GM12878 (cell line): ENCODE measurements at regions not wholly inside any gene's neighbourhood (a gene's known extent, or its start where the extent isn't known, plus 50 kb on each side); places are given as distances from the start of the nearest gene placed in this dataset.

ENCODE experiments used
- ATAC-seq: fragments of 200-7000 bp; cut with Tn5 transposase; 3 replicates; pipeline ENCODE4 v1.9.1; 2020; ENCODE audit warnings: mild to moderate bottlenecking, moderate library complexity
- BruUV-seq: library from RNA; stranded (reverse); fragments of 400-500 nt; replicated peaks from 2 replicates; lab custom pipeline; 2021; lab: Mats Ljungman, UMichigan
- CTCF ChIA-PET: fragments of 300-600 bp; sonication (Branson Sonifier 250); formaldehyde crosslinking; extraction: SDS; loops from one replicate; lab custom pipeline; 2021; ENCODE audit warnings: inconsistent platforms; lab: Yijun Ruan, JAX
- POLR2A ChIA-PET: fragments of 350-600 bp; formaldehyde crosslinking; extraction: SDS; loops from one replicate; lab custom pipeline; 2021; ENCODE audit warnings: inconsistent platforms; lab: Charles Lee
- RAD21 ChIA-PET: fragments of 300-600 bp; sonication (Branson Sonifier 250); formaldehyde crosslinking; loops from one replicate; lab custom pipeline; 2023; ENCODE audit warnings: antibody characterized with exemption; ENCODE audit not compliant: unreplicated experiment; lab: Charles Lee
- SMC1A ChIA-PET: fragments of 300-600 bp; sonication (Branson Sonifier 250); formaldehyde crosslinking; loops from one replicate; lab custom pipeline; 2023; ENCODE audit not compliant: unreplicated experiment, uncharacterized antibody; lab: Charles Lee
- DNase-seq: peaks from one replicate; pipeline ENCODE4 v3.0.0-alpha.2; 2011; ENCODE audit warnings: low read depth, low spot score
- FAIRE-seq: peaks from 3 replicates; lab custom pipeline; 2011; peaks lifted over from hg19 to GRCh38; lab: Jason Lieb, UNC
- H2AFZ ChIP-seq: 2 replicates; pipeline ENCODE4 v1.6.0; 2011; ENCODE audit warnings: low read depth, low read length, control low read depth; ENCODE audit not compliant: control insufficient read depth
- H3K27ac ChIP-seq: 2 replicates; pipeline ENCODE4 v1.5.1; 2011; ENCODE audit warnings: control low read depth; ENCODE audit not compliant: control insufficient read depth, insufficient read depth
- H3K27me3 ChIP-seq, 2 experiments: replicated peaks in 1 of 2; 2 replicates each; pipeline versions ENCODE4 v1.6.0 to v1.6.1; 2011; ENCODE audit warnings: low read length in 1 of 2; ENCODE audit not compliant: control insufficient read depth in 2 of 2, insufficient read depth in 2 of 2
- H3K36me3 ChIP-seq, 2 experiments: 2 replicates each; pipeline ENCODE4 v1.5.1; 2011; ENCODE audit warnings: low read length in 1 of 2; ENCODE audit not compliant: control insufficient read depth in 2 of 2, insufficient read depth in 2 of 2
- H3K4me1 ChIP-seq: 2 replicates; pipeline ENCODE4 v1.6.1; 2011; ENCODE audit warnings: mild to moderate bottlenecking, low read length, moderate library complexity, mixed read lengths; ENCODE audit not compliant: control insufficient read depth, insufficient read depth
- H3K4me2 ChIP-seq: 2 replicates; pipeline ENCODE4 v1.6.0; 2011; ENCODE audit warnings: control low read depth; ENCODE audit not compliant: control insufficient read depth, insufficient read depth
- H3K4me3 ChIP-seq: fragments of 200-600 bp; sonication (generic); 2 replicates; pipeline ENCODE4 v1.5.1; 2016
- H3K79me2 ChIP-seq: 2 replicates; pipeline ENCODE4 v1.6.0; 2011; ENCODE audit warnings: low read length; ENCODE audit not compliant: control insufficient read depth, insufficient read depth
- H3K9ac ChIP-seq: 2 replicates; pipeline ENCODE4 v1.8.0; 2011; ENCODE audit warnings: low read length, control low read depth, mixed read lengths; ENCODE audit not compliant: control insufficient read depth, insufficient read depth
- H3K9me3 ChIP-seq: replicated peaks from 3 replicates; pipeline ENCODE4 v1.5.1; 2011; ENCODE audit warnings: mild to moderate bottlenecking, low read length; ENCODE audit not compliant: control insufficient read depth, insufficient read depth
- H4K20me1 ChIP-seq: 2 replicates; pipeline ENCODE4 v1.6.0; 2011; ENCODE audit not compliant: control insufficient read depth, insufficient read depth
- ATF7 ChIP-seq: fragments of 450-650 bp; IDR thresholded peaks from 2 replicates; pipeline ENCODE4 v1.6.1; 2016; ENCODE audit warnings: low read depth, mild to moderate bottlenecking
- BHLHE40 ChIP-seq, 2 experiments: fragments of 450-650 bp in 1 of 2; IDR thresholded peaks; 2 replicates each; pipeline ENCODE4 v1.6.1; 2011 to 2017; ENCODE audit warnings: low read depth in 2 of 2, borderline replicate concordance in 1 of 2, improper control_type of control experiment in 1 of 2, low read length in 1 of 2, mild to moderate bottlenecking in 1 of 2
- CHD2 ChIP-seq: IDR thresholded peaks from 2 replicates; pipeline ENCODE4 v1.6.1; 2011; ENCODE audit warnings: low read depth, low read length, improper control_type of control experiment, borderline replicate concordance
- GABPA ChIP-seq: IDR thresholded peaks from 2 replicates; pipeline ENCODE4 v1.6.1; 2014; ENCODE audit warnings: antibody characterized with exemption, low read depth, mild to moderate bottlenecking, inconsistent platforms
- NFYB ChIP-seq: IDR thresholded peaks from 2 replicates; pipeline ENCODE4 v1.6.1; 2011; ENCODE audit warnings: low read depth, mild to moderate bottlenecking, low read length, improper control_type of control experiment, moderate library complexity; ENCODE audit not compliant: insufficient read depth
- NKRF ChIP-seq: fragments of 450-650 bp; conservative IDR thresholded peaks from 2 replicates; pipeline ENCODE4 v1.6.1; 2017; ENCODE audit warnings: mild to moderate bottlenecking, moderate library complexity
- NRF1 ChIP-seq: conservative IDR thresholded peaks from 2 replicates; pipeline ENCODE4 v1.6.1; 2011; ENCODE audit warnings: mild to moderate bottlenecking, low read depth, low read length, improper control_type of control experiment
- POLR2A ChIP-seq: IDR thresholded peaks from 2 replicates; pipeline ENCODE4 v1.6.1; 2011; ENCODE audit warnings: low read depth, mild to moderate bottlenecking, low read length
- RAD51 ChIP-seq: fragments of 450-650 bp; IDR thresholded peaks from 2 replicates; pipeline ENCODE4 v1.6.1; 2016; ENCODE audit warnings: moderate library complexity, mild to moderate bottlenecking, inconsistent platforms
- RFX5 ChIP-seq: IDR thresholded peaks from 2 replicates; pipeline ENCODE4 v1.6.1; 2011; ENCODE audit warnings: low read depth, low read length, improper control_type of control experiment
- SMAD1 ChIP-seq: fragments of 450-650 bp; IDR thresholded peaks from 2 replicates; pipeline ENCODE4 v1.6.1; 2018; ENCODE audit warnings: mild to moderate bottlenecking, low read depth; ENCODE audit not compliant: partially characterized antibody
- TCF12 ChIP-seq: IDR thresholded peaks from 2 replicates; pipeline ENCODE4 v1.6.1; 2011; ENCODE audit warnings: low read depth, mild to moderate bottlenecking, low read length
- YY1 ChIP-seq: IDR thresholded peaks from 2 replicates; pipeline ENCODE4 v1.6.1; 2011; ENCODE audit warnings: low read depth, mild to moderate bottlenecking, low read length
- WGBS: methylation state at CpG from one replicate; pipeline ENCODE4 v1.1.6; 2016; ENCODE audit warnings: low lambda C conversion rate; ENCODE audit not compliant: insufficient replicate concordance, insufficient coverage; ENCODE audit errors: missing lambda C conversion rate; 5-methylcytosine and 5-hydroxymethylcytosine counted together
- in situ Hi-C: fragments of 300-500 bp; cut with MboI; formaldehyde crosslinking; loops from 9 replicates; pipeline ENCODE4 v1.14.3; 2018; ENCODE audit warnings: mixed read lengths
- intact Hi-C: fragments of 100-400 bp; cut with micrococcal nuclease; formaldehyde crosslinking; loops from one replicate; pipeline ENCODE4 v1.14.2; 2022; ENCODE audit not compliant: unreplicated experiment
- TF ChIP-seq, protein P1 (sequence below): fragments of 450-650 bp; IDR thresholded peaks from 2 replicates; pipeline ENCODE4 v1.6.1; 2017; ENCODE audit warnings: borderline replicate concordance

DNA sequence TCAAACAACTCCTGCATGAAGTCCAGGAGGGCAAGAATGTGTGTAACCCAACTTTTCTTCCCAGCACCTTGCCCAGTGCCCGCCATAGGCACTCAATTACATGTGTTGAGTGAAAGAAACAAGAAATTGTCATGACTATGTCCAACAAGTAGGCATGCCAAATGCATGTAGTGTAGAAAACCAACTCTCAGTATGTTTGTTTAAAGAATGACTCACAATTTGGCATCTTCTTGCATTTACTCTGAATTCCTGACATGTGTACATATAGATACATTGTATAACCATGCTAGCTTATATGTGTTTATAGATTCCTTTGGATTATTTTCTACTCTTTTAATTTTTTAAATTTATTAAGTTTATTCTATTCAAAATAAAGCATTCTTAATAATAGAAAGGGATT lies 305.0 kb downstream of the EFNB2 start:
- FAIRE-seq (no peak), ATAC-seq (no peak), DNase-seq (no peak)
- in situ Hi-C loops (no loop called here), intact Hi-C loops (no loop called here)
- H3K27ac ChIP-seq: no peak overlapping the region
- H4K20me1 ChIP-seq: no peaks in the 10 kb centered on the region
- RAD21 ChIA-PET: no interaction called here
- BruUV-seq: no TSS peak
- POLR2A ChIA-PET: no interaction called here
- no peak overlapping the region for H3K9ac ChIP-seq
- H3K4me1 ChIP-seq: no peaks in the 10 kb centered on the region
- TF ChIP-seq GABPA (no peak), NRF1 (no peak), SMAD1 (no peak), NFYB (no peak), YY1 (no peak), RAD51 (no peak), CHD2 (no peak), RFX5 (no peak), POLR2A (no peak), BHLHE40 (IDR thresholded peaks at IDR 0.05; ENCODE audit: borderline replicate concordance in 1 of 2, low read depth in 2 of 2, low read length in 1 of 2) (no peak), ATF7 (no peak), TCF12 (no peak), NKRF (no peak)
- TF ChIP-seq, protein P1, sequence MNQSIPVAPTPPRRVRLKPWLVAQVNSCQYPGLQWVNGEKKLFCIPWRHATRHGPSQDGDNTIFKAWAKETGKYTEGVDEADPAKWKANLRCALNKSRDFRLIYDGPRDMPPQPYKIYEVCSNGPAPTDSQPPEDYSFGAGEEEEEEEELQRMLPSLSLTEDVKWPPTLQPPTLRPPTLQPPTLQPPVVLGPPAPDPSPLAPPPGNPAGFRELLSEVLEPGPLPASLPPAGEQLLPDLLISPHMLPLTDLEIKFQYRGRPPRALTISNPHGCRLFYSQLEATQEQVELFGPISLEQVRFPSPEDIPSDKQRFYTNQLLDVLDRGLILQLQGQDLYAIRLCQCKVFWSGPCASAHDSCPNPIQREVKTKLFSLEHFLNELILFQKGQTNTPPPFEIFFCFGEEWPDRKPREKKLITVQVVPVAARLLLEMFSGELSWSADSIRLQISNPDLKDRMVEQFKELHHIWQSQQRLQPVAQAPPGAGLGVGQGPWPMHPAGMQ: no peak
- SMC1A ChIA-PET: interaction anchor here (0.7 kb wide), 1 partner anchor 71 kb away, joined by 3 read pairs; no protein-coding TSS in a partner anchor
- no peaks in the 10 kb centered on the region for H3K9me3 ChIP-seq
- H3K79me2 ChIP-seq: no peaks in the 10 kb centered on the region
- no peaks in the 10 kb centered on the region for H3K36me3 ChIP-seq
- no peak overlapping the region for H2AFZ ChIP-seq
- CTCF ChIA-PET: no interaction called here
- H3K4me2 ChIP-seq: no peak overlapping the region
- 0% methylated on average over 1 of the region's 1 CpG for WGBS
- no peaks in the 10 kb centered on the region for H3K27me3 ChIP-seq
- H3K4me3 ChIP-seq: no peak overlapping the region
